GM12892 (cell line): ENCODE measurements at regions not wholly inside any gene's neighbourhood (a gene's known extent, or its start where the extent isn't known, plus 50 kb on each side); places are given as distances from the start of the nearest gene placed in this dataset.
A peak's percentile ranks its signal among the peaks of the same experiment; 100 is the strongest.
"Not testable (repeated sequence)": the region's sequence is repeated elsewhere in the genome, so short reads cannot be mapped to it uniquely, and the experiment has no call there.

Experiments used
- DNase-seq: peaks from one replicate; pipeline ENCODE4 v3.0.0; 2011; ENCODE audit not compliant: insufficient read length
- FAIRE-seq: peaks from 2 replicates; lab custom pipeline; 2011; peaks lifted over from hg19 to GRCh38; lab: Jason Lieb, UNC
- POLR2A ChIP-seq: IDR thresholded peaks from 2 replicates; pipeline ENCODE4 v1.6.1; 2011; ENCODE audit warnings: low read depth, low read length, control low read depth
- POLR2AphosphoS5 ChIP-seq: IDR thresholded peaks from 2 replicates; pipeline ENCODE4 v1.6.1; 2011; ENCODE audit warnings: low read depth, low read length, control low read depth
- TAF1 ChIP-seq: IDR thresholded peaks from 2 replicates; pipeline ENCODE4 v1.6.1; 2011; ENCODE audit warnings: low read depth, mild to moderate bottlenecking, control low read depth, low read length, borderline replicate concordance

GRCh38 chr6:160863782-160864181 lies 127.8 kb upstream of the MAP3K4 start:
- no peak for DNase-seq
- no peak for TF ChIP-seq TAF1
- no peak for FAIRE-seq

- no peak for DNase-seq
- no peak for FAIRE-seq
- TF ChIP-seq POLR2A, result no peak
- TF ChIP-seq POLR2AphosphoS5, result no peak
- TF ChIP-seq TAF1, result no peak
These were observed 120.2 kb upstream of the MAP3K4 start for GRCh38 chr6:160871320-160871719.

GRCh38 chr6:160881148-160881808 lies 110.3 kb upstream of the MAP3K4 start:
- no peak for TF ChIP-seq POLR2AphosphoS5
- FAIRE-seq, result peak; percentile 40
- no peak for DNase-seq

GRCh38 chr6:160882006-160882405 lies 109.6 kb upstream of the MAP3K4 start:
- TF ChIP-seq TAF1 (no peak), POLR2A (no peak), POLR2AphosphoS5 (no peak)
- FAIRE-seq, result no peak
- no peak for DNase-seq

GRCh38 chr6:160882791-160883279 lies 108.7 kb upstream of the MAP3K4 start:
- TF ChIP-seq POLR2AphosphoS5, result no peak
- TF ChIP-seq TAF1, result no peak
- TF ChIP-seq POLR2A, result no peak
- DNase-seq (no peak), FAIRE-seq (no peak)

- DNase-seq (no peak), FAIRE-seq (no peak)
- TF ChIP-seq TAF1 (no peak), POLR2A (no peak), POLR2AphosphoS5 (no peak)
These were observed 108.0 kb upstream of the MAP3K4 start for GRCh38 chr6:160883560-160883959.

GRCh38 chr6:160883999-160884398 lies 107.6 kb upstream of the MAP3K4 start:
- DNase-seq (no peak), FAIRE-seq (peak; percentile 78)
- no peak for TF ChIP-seq TAF1
- no peak for TF ChIP-seq POLR2AphosphoS5
- TF ChIP-seq POLR2A, result no peak

GRCh38 chr6:160889148-160889547 lies 102.4 kb upstream of the MAP3K4 start:
- not testable (repeated sequence) for DNase-seq, FAIRE-seq

- no peak for TF ChIP-seq TAF1
- TF ChIP-seq POLR2A, result no peak
- TF ChIP-seq POLR2AphosphoS5, result no peak
- no peak for FAIRE-seq
- no peak for DNase-seq
These were observed 99.9 kb upstream of the MAP3K4 start for GRCh38 chr6:160891690-160892089.

GRCh38 chr6:160895562-160895961 lies 96.0 kb upstream of the MAP3K4 start:
- no peak for FAIRE-seq
- no peak for TF ChIP-seq TAF1
- no peak for TF ChIP-seq POLR2A
- no peak for TF ChIP-seq POLR2AphosphoS5
- DNase-seq, result no peak

GRCh38 chr6:160899671-160900430 lies 91.7 kb upstream of the MAP3K4 start:
- TF ChIP-seq POLR2A (no peak), POLR2AphosphoS5 (no peak)
- DNase-seq (no peak), FAIRE-seq (no peak)

- DNase-seq (no peak), FAIRE-seq (no peak)
- TF ChIP-seq POLR2AphosphoS5, result no peak
- no peak for TF ChIP-seq TAF1
- TF ChIP-seq POLR2A, result no peak
These were observed 79.6 kb upstream of the MAP3K4 start for GRCh38 chr6:160911949-160912348.

- DNase-seq (no peak), FAIRE-seq (no peak)
- TF ChIP-seq POLR2AphosphoS5, result no peak
- no peak for TF ChIP-seq POLR2A
- no peak for TF ChIP-seq TAF1
These were observed 79.2 kb upstream of the MAP3K4 start for GRCh38 chr6:160912411-160912810.

GRCh38 chr6:160917572-160917971 lies 74.0 kb upstream of the MAP3K4 start:
- TF ChIP-seq POLR2A (no peak), TAF1 (no peak), POLR2AphosphoS5 (no peak)
- DNase-seq (no peak), FAIRE-seq (no peak)
